ENCODE measurements at regions not wholly inside any gene's neighbourhood (a gene's known extent, or its start where the extent isn't known, plus 50 kb on each side); places are given as distances from the start of the nearest gene placed in this dataset.

DNA sequence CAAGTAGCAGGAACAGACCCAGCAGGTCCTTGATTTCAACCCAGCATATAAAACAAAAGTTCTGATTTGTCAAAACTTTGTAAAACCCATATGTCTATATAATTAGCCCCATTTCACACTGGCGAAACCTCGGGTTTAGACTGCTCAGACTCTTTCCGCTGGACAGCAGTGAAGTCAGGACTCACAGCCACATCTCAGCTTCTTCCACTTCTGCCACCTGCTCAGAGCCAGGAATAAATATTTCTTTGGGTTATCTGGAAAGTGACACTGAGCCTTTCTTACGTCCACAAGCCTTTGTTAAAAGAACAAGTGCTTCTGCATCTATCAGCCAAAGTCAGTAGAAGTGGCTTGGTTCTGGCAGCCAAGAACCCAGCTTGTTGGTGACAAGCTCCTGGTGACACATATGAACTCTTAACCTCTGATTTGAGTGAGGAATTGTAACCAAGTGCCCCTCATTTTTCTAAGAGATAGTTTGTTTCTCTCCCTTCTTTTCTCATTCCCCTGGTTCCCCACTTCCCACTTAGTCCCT is 118.1 kb upstream of the CHD2 start:
- TF ChIP-seq, protein P1, sequence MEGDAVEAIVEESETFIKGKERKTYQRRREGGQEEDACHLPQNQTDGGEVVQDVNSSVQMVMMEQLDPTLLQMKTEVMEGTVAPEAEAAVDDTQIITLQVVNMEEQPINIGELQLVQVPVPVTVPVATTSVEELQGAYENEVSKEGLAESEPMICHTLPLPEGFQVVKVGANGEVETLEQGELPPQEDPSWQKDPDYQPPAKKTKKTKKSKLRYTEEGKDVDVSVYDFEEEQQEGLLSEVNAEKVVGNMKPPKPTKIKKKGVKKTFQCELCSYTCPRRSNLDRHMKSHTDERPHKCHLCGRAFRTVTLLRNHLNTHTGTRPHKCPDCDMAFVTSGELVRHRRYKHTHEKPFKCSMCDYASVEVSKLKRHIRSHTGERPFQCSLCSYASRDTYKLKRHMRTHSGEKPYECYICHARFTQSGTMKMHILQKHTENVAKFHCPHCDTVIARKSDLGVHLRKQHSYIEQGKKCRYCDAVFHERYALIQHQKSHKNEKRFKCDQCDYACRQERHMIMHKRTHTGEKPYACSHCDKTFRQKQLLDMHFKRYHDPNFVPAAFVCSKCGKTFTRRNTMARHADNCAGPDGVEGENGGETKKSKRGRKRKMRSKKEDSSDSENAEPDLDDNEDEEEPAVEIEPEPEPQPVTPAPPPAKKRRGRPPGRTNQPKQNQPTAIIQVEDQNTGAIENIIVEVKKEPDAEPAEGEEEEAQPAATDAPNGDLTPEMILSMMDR (IDR thresholded peaks at IDR 0.05): no peak
- TF ChIP-seq POLR2A (IDR thresholded peaks at IDR 0.05): no peak
